Neutrophil (primary cell): ENCODE measurements at regions not wholly inside any gene's neighbourhood (a gene's known extent, or its start where the extent isn't known, plus 50 kb on each side); places are given as distances from the start of the nearest gene placed in this dataset.
"Not testable (repeated sequence)": the region's sequence is repeated elsewhere in the genome, so short reads cannot be mapped to it uniquely, and the experiment has no call there.

ENCODE experiments used
- H3K27ac ChIP-seq: fragments of 200-600 bp; sonication (generic); 2 replicates; pipeline ENCODE4 v1.5.1; 2016; ENCODE audit warnings: mild to moderate bottlenecking, moderate library complexity
- H3K27me3 ChIP-seq: fragments of 200-600 bp; sonication (generic); 2 replicates; pipeline ENCODE4 v1.6.0; 2016; ENCODE audit warnings: mild to moderate bottlenecking
- H3K36me3 ChIP-seq: fragments of 200-600 bp; sonication (generic); 2 replicates; pipeline ENCODE4 v1.5.1; 2017
- H3K4me1 ChIP-seq, 2 experiments: fragments of 200-600 bp in 1 of 2; sonication (generic) in 1 of 2; 1 replicate in 1 of 2; 2 replicates in 1 of 2; pipeline versions ENCODE4 v1.5.1 to v1.6.1; 2013 to 2016; ENCODE audit warnings: low read depth in 1 of 2, low read length in 1 of 2, mild to moderate bottlenecking in 1 of 2, moderate library complexity in 1 of 2; ENCODE audit not compliant: control insufficient read depth in 1 of 2, insufficient read depth in 1 of 2
- H3K4me3 ChIP-seq, 2 experiments: fragments of 200-600 bp in 1 of 2; sonication (generic) in 1 of 2; 1 replicate in 1 of 2; 2 replicates in 1 of 2; pipeline ENCODE4 v1.5.1; 2013 to 2016; ENCODE audit warnings: low read depth in 1 of 2, low read length in 1 of 2, mild to moderate bottlenecking in 1 of 2, moderate library complexity in 1 of 2
- H3K9me3 ChIP-seq: fragments of 200-600 bp; sonication (generic); 2 replicates; pipeline ENCODE4 v1.5.1; 2016
- TF ChIP-seq, protein P1 (sequence below): fragments of 200-600 bp; sonication (generic); IDR thresholded peaks from 2 replicates; pipeline ENCODE4 v1.5.1; 2016; ENCODE audit warnings: antibody characterized with exemption

GRCh38 chr7:39758234-39758970 is 135.0 kb downstream of the RALA start:
- no peaks in the 10 kb centered on the region for H3K4me1 ChIP-seq
- no peak overlapping the region for H3K27ac ChIP-seq
- H3K27me3 ChIP-seq, result no peaks in the 10 kb centered on the region
- no peaks in the 10 kb centered on the region for H3K9me3 ChIP-seq
- H3K4me3 ChIP-seq, result no peak overlapping the region
- no peaks in the 10 kb centered on the region for H3K36me3 ChIP-seq
- TF ChIP-seq, protein P1, sequence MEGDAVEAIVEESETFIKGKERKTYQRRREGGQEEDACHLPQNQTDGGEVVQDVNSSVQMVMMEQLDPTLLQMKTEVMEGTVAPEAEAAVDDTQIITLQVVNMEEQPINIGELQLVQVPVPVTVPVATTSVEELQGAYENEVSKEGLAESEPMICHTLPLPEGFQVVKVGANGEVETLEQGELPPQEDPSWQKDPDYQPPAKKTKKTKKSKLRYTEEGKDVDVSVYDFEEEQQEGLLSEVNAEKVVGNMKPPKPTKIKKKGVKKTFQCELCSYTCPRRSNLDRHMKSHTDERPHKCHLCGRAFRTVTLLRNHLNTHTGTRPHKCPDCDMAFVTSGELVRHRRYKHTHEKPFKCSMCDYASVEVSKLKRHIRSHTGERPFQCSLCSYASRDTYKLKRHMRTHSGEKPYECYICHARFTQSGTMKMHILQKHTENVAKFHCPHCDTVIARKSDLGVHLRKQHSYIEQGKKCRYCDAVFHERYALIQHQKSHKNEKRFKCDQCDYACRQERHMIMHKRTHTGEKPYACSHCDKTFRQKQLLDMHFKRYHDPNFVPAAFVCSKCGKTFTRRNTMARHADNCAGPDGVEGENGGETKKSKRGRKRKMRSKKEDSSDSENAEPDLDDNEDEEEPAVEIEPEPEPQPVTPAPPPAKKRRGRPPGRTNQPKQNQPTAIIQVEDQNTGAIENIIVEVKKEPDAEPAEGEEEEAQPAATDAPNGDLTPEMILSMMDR, result no peak

- Histone ChIP-seq H3K27me3 (no peaks in the 10 kb centered on the region), H3K4me3 (no peak overlapping the region), H3K27ac (no peak overlapping the region), H3K4me1 (no peaks in the 10 kb centered on the region), H3K9me3 (no peaks in the 10 kb centered on the region), H3K36me3 (no peaks in the 10 kb centered on the region)
- TF ChIP-seq, protein P1, result no peak
Observed at GRCh38 chr7:39761449-39761848, 138.1 kb downstream of the RALA start.

DNA sequence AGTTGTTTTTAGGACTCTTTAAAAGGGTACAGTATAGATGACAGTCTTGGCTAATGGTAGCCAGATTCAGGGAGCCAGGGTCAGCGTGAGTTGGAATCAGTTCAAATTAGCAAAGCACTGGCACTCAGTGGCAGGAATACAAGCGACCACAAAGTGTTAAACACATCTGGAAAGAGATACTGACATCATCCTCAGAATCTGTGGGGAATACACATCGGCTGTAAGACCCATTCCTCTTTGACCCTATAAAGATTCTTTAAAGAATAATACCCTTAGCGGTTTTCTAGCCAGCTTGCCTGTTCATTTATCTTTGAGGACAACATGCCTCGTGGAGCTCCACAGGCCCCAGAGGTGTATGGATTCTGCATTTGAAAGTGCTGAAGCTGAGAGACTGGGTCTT is 139.1 kb downstream of the RALA start:
- not testable (repeated sequence) for H3K9me3 ChIP-seq, H3K27me3 ChIP-seq, H3K36me3 ChIP-seq, H3K27ac ChIP-seq, H3K4me1 ChIP-seq, H3K4me3 ChIP-seq

- not testable (repeated sequence) for H3K4me3 ChIP-seq, H3K27me3 ChIP-seq, H3K4me1 ChIP-seq, H3K27ac ChIP-seq, H3K36me3 ChIP-seq, H3K9me3 ChIP-seq
Observed at GRCh38 chr7:39762881-39763280, 139.5 kb downstream of the RALA start.

GRCh38 chr7:39765833-39766232 is 142.5 kb downstream of the RALA start:
- H3K27me3 ChIP-seq, H3K27ac ChIP-seq, H3K4me1 ChIP-seq, H3K9me3 ChIP-seq, H3K4me3 ChIP-seq, H3K36me3 ChIP-seq: not testable (repeated sequence)

- H3K36me3 ChIP-seq, H3K4me1 ChIP-seq, H3K4me3 ChIP-seq, H3K27me3 ChIP-seq, H3K27ac ChIP-seq, H3K9me3 ChIP-seq: not testable (repeated sequence)
Observed at GRCh38 chr7:39768439-39768838, 145.1 kb downstream of the RALA start.

DNA sequence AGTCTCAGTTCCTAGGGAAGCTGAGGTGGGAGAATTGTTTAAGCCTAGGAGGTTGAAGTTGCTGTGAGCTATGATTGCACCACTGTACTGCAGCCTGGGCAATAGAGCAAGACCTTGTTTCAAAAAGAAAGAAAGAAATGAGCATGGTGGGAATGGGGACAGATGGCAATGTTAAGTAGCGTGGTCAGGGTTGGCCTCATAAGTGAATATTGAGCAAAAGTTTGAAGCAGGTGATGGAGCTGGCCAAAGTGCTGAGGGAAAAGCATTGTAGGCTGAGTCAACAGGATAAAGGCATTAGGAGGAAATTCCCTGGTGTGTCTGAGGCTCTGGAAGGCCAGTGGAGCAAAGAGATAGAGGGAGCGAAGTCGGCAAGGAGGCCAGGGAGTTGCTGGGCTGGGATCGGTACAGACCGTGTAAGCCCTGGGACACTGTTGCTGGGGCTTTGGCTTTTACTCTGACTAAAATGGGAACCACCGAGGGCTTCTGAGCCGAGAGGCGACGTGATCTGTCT is 151.0 kb downstream of the RALA start:
- H3K4me1 ChIP-seq, H3K4me3 ChIP-seq, H3K36me3 ChIP-seq, H3K27me3 ChIP-seq, H3K9me3 ChIP-seq, H3K27ac ChIP-seq: not testable (repeated sequence)

DNA sequence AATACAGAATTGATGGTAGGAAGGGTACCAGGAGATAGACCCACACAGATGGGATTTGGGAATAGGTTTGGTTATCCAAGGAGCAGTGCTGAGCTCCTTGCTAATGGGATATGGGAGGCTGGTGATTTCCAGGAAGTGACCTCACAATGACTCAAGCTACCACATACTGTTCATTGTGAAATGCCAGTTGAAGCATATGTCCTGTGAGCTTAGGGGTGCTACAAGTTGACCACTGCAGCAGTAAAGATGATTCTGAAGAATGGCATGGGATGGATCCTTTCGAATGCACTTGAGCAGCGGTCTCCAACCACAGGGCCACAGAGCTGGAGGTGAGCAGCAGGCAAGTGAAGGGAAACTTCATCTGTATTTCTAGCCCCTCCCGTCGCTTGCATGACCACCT is 158.2 kb downstream of the RALA start:
- H3K4me1 ChIP-seq, H3K36me3 ChIP-seq, H3K27ac ChIP-seq, H3K4me3 ChIP-seq, H3K27me3 ChIP-seq, H3K9me3 ChIP-seq: not testable (repeated sequence)

DNA sequence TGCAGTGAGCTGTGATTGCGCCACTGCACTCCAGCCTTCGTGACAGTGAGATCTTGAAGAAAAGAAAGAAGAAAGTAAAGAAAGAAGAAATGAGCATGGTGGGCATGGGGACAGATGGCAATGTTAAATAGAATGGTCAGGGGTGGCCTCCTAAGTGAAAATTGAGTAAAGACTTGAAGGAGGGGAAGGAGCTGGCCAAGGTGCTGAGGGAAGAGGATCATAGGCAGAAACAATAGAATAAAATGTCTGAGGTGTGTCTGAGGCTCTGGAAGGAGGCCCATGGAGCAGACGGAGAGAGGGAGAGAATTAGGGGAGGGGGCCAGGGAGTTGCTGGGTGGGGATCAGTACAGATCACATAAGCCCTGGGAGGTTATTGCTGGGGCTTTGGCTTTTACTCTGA is 163.1 kb downstream of the RALA start:
- not testable (repeated sequence) for H3K27me3 ChIP-seq, H3K4me3 ChIP-seq, H3K9me3 ChIP-seq, H3K36me3 ChIP-seq, H3K27ac ChIP-seq, H3K4me1 ChIP-seq

GRCh38 chr7:39791035-39791434 is 159.0 kb upstream of the CDK13 start:
- not testable (repeated sequence) for H3K4me1 ChIP-seq, H3K9me3 ChIP-seq, H3K27me3 ChIP-seq, H3K4me3 ChIP-seq, H3K36me3 ChIP-seq, H3K27ac ChIP-seq

- H3K27ac ChIP-seq, H3K27me3 ChIP-seq: not testable (repeated sequence)
Observed at GRCh38 chr7:39791911-39792310, 158.1 kb upstream of the CDK13 start.

GRCh38 chr7:39793026-39793425 is 157.0 kb upstream of the CDK13 start:
- not testable (repeated sequence) for H3K27me3 ChIP-seq, H3K27ac ChIP-seq, H3K4me1 ChIP-seq, H3K9me3 ChIP-seq, H3K36me3 ChIP-seq, H3K4me3 ChIP-seq

More at GRCh38 chr7:39791911-39792310, 158.1 kb upstream of the CDK13 start:
- H3K4me3 ChIP-seq, H3K9me3 ChIP-seq, H3K4me1 ChIP-seq, H3K36me3 ChIP-seq: not testable (repeated sequence)
